ENCODE measurements at regions not wholly inside any gene's neighbourhood (a gene's known extent, or its start where the extent isn't known, plus 50 kb on each side); places are given as distances from the start of the nearest gene placed in this dataset.

- H3K27me3 Mint-ChIP-seq (ENCODE audit: low read depth): peaks cover 4% of the 10 kb centered on the region
- no peak overlapping the region for H3K4me3 Mint-ChIP-seq
- peaks cover 22% of the 10 kb centered on the region for H3K4me1 Mint-ChIP-seq
- peak overlapping the region in 1 of 3 experiments; percentile 7 for H3K27ac Mint-ChIP-seq
- peaks cover 5% of the 10 kb centered on the region for H3K9me3 Mint-ChIP-seq
- H3K36me3 Mint-ChIP-seq (ENCODE audit: low read depth): no peaks in the 10 kb centered on the region
- no peak for TF ChIP-seq CTCF (IDR thresholded peaks at IDR 0.05; ENCODE audit: unreplicated experiment in 3 of 3)
Measured at GRCh38 chr4:24743206-24743605, 52.2 kb upstream of the SOD3 start.

GRCh38 chr4:24743927-24744326, 51.4 kb upstream of the SOD3 start:
- peaks cover 22% of the 10 kb centered on the region for H3K4me1 Mint-ChIP-seq
- peaks cover 4% of the 10 kb centered on the region for H3K27me3 Mint-ChIP-seq (ENCODE audit: low read depth)
- H3K9me3 Mint-ChIP-seq: peaks cover 2% of the 10 kb centered on the region
- peak overlapping the region in 1 of 3 experiments; percentile 17 for H3K4me3 Mint-ChIP-seq
- no peaks in the 10 kb centered on the region for H3K36me3 Mint-ChIP-seq (ENCODE audit: low read depth)
- no peak overlapping the region for H3K27ac Mint-ChIP-seq
- no peak for TF ChIP-seq CTCF (IDR thresholded peaks at IDR 0.05; ENCODE audit: unreplicated experiment in 3 of 3)

- H3K9me3 Mint-ChIP-seq: peaks cover 5% of the 10 kb centered on the region
- no peak for TF ChIP-seq CTCF (IDR thresholded peaks at IDR 0.05; ENCODE audit: unreplicated experiment in 3 of 3)
- H3K4me3 Mint-ChIP-seq: no peak overlapping the region
- H3K36me3 Mint-ChIP-seq (ENCODE audit: low read depth): no peaks in the 10 kb centered on the region
- H3K27ac Mint-ChIP-seq: no peak overlapping the region
- H3K27me3 Mint-ChIP-seq (ENCODE audit: low read depth): peaks cover 4% of the 10 kb centered on the region
- H3K4me1 Mint-ChIP-seq: peaks cover 22% of the 10 kb centered on the region
Measured at GRCh38 chr4:24745172-24745895, 50.0 kb upstream of the SOD3 start.

Data from nephron (organoid).